DND-41 (cell line): ENCODE measurements at regions not wholly inside any gene's neighbourhood (a gene's known extent, or its start where the extent isn't known, plus 50 kb on each side); places are given as distances from the start of the nearest gene placed in this dataset.

Experiments
- ATAC-seq: fragments of 200-7000 bp; cut with Tn5 transposase; 3 replicates; pipeline ENCODE4 v1.9.1; 2021; ENCODE audit warnings: low read depth; ENCODE audit not compliant: insufficient read depth
- DNase-seq: peaks from one replicate; pipeline ENCODE4 v3.0.0-alpha.2; 2020
- H2AFZ ChIP-seq: 2 replicates; pipeline ENCODE4 v1.6.0; 2012; ENCODE audit warnings: low read depth, low read length
- H3K27ac ChIP-seq: 2 replicates; pipeline ENCODE4 v1.5.1; 2012; ENCODE audit warnings: low read length, inconsistent platforms
- H3K27me3 ChIP-seq: fragments of 200-600 bp; sonication (generic); 2 replicates; pipeline ENCODE4 v1.6.0; 2012; ENCODE audit warnings: low read length, mild to moderate bottlenecking, inconsistent platforms; ENCODE audit not compliant: insufficient read depth, poor library complexity
- H3K36me3 ChIP-seq: 2 replicates; pipeline ENCODE4 v1.5.1; 2012; ENCODE audit warnings: low read length, inconsistent platforms; ENCODE audit not compliant: insufficient read depth
- H3K4me1 ChIP-seq: 2 replicates; pipeline ENCODE4 v1.5.1; 2012; ENCODE audit warnings: mild to moderate bottlenecking, low read length; ENCODE audit not compliant: insufficient read depth
- H3K4me2 ChIP-seq: 2 replicates; pipeline ENCODE4 v1.6.0; 2012; ENCODE audit warnings: mild to moderate bottlenecking, moderate library complexity, low read length, inconsistent platforms; ENCODE audit not compliant: insufficient read depth
- H3K4me3 ChIP-seq, 2 experiments: fragments of 200-600 bp in 1 of 2; shearing (Covaris generic) in 1 of 2; 2 replicates each; pipeline ENCODE4 v1.5.1; 2012 to 2016; ENCODE audit warnings: inconsistent platforms in 2 of 2, low read length in 2 of 2, mild to moderate bottlenecking in 2 of 2, low read depth in 1 of 2, moderate library complexity in 1 of 2
- H3K79me2 ChIP-seq: 2 replicates; pipeline ENCODE4 v1.6.0; 2012; ENCODE audit warnings: low read length, inconsistent platforms; ENCODE audit not compliant: insufficient read depth
- H3K9ac ChIP-seq: 2 replicates; pipeline ENCODE4 v1.6.0; 2012; ENCODE audit warnings: low read depth, mild to moderate bottlenecking, inconsistent platforms, low read length, moderate library complexity
- H3K9me3 ChIP-seq: 2 replicates; pipeline ENCODE4 v1.5.1; 2012; ENCODE audit warnings: low read length, moderate library complexity, mild to moderate bottlenecking, inconsistent platforms; ENCODE audit not compliant: insufficient read depth, severe bottlenecking
- H4K20me1 ChIP-seq: 2 replicates; pipeline ENCODE4 v1.6.0; 2012; ENCODE audit warnings: low read length; ENCODE audit not compliant: insufficient read depth
- EZH2 ChIP-seq: IDR thresholded peaks from 3 replicates; pipeline ENCODE4 v1.6.1; 2012; ENCODE audit warnings: borderline replicate concordance, low read depth, mild to moderate bottlenecking, moderate library complexity, low read length, inconsistent platforms; ENCODE audit not compliant: severe bottlenecking
- TF ChIP-seq, protein P1 (sequence below): IDR thresholded peaks from 2 replicates; pipeline ENCODE4 v1.5.1; 2012; ENCODE audit warnings: borderline replicate concordance, low read length, moderate library complexity, mild to moderate bottlenecking; ENCODE audit not compliant: poor library complexity, severe bottlenecking; ENCODE audit errors: extremely low read depth

DNA sequence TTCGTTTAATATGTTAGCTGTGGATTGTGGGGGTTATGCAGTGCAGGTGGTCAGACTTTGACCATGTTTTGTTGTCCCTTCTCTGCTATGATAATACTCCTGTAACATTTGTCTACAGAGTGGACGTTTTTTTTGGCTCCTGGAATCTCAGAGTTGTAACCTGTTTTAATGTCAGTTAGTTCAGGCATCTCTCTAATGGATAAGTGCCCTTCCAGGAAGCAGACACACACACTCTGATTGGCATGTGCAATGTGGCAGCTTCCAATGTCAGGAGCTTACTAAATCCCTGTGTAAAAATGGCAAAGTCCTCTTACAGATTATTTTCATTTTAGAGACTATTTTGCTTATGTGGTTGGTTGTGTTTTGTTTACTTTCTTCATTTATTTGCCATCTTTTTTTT, 222.2 kb upstream of the ARPP21 start:
- Histone ChIP-seq H2AFZ (no peak overlapping the region), H3K4me1 (no peaks in the 10 kb centered on the region; the same call in 1 of the 2 replicates), H4K20me1 (no peaks in the 10 kb centered on the region), H3K9ac (no peak overlapping the region), H3K9me3 (no peaks in the 10 kb centered on the region), H3K4me2 (no peak overlapping the region), H3K27me3 (no peaks in the 10 kb centered on the region), H3K27ac (no peak overlapping the region), H3K4me3 (no peak overlapping the region), H3K36me3 (no peaks in the 10 kb centered on the region), H3K79me2 (no peaks in the 10 kb centered on the region)
- ATAC-seq (no peak), DNase-seq (no peak)
- no peak for TF ChIP-seq EZH2
- TF ChIP-seq, protein P1, sequence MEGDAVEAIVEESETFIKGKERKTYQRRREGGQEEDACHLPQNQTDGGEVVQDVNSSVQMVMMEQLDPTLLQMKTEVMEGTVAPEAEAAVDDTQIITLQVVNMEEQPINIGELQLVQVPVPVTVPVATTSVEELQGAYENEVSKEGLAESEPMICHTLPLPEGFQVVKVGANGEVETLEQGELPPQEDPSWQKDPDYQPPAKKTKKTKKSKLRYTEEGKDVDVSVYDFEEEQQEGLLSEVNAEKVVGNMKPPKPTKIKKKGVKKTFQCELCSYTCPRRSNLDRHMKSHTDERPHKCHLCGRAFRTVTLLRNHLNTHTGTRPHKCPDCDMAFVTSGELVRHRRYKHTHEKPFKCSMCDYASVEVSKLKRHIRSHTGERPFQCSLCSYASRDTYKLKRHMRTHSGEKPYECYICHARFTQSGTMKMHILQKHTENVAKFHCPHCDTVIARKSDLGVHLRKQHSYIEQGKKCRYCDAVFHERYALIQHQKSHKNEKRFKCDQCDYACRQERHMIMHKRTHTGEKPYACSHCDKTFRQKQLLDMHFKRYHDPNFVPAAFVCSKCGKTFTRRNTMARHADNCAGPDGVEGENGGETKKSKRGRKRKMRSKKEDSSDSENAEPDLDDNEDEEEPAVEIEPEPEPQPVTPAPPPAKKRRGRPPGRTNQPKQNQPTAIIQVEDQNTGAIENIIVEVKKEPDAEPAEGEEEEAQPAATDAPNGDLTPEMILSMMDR, result no peak

DNA sequence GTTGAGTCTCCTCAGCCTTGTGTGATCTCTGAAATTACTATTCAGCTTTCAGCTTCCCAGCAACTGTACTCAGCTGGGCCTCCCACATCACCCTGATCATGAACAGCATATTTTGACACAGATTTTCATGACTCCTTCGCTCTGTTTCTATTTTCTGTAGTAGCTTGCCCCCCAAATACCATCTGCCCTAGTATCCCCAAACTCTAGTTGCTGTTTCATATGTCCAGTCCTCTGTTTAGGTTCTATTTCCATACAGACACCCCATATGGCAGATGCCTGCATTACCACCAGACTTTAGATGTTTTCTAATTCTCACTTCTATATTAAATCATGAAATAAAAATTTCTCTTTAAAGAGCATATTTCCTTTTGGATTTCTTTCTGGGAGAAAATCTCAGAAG, 217.2 kb upstream of the ARPP21 start:
- Histone ChIP-seq H3K27ac (no peak overlapping the region), H3K9ac (no peak overlapping the region), H3K4me1 (peaks cover 13% of the 10 kb centered on the region), H3K9me3 (no peaks in the 10 kb centered on the region), H3K4me2 (no peak overlapping the region), H4K20me1 (no peaks in the 10 kb centered on the region), H3K36me3 (no peaks in the 10 kb centered on the region), H2AFZ (no peak overlapping the region), H3K79me2 (no peaks in the 10 kb centered on the region), H3K27me3 (no peaks in the 10 kb centered on the region), H3K4me3 (no peak overlapping the region)
- no peak for TF ChIP-seq EZH2
- TF ChIP-seq, protein P1, result no peak
- DNase-seq, result no peak
- no peak for ATAC-seq

DNA sequence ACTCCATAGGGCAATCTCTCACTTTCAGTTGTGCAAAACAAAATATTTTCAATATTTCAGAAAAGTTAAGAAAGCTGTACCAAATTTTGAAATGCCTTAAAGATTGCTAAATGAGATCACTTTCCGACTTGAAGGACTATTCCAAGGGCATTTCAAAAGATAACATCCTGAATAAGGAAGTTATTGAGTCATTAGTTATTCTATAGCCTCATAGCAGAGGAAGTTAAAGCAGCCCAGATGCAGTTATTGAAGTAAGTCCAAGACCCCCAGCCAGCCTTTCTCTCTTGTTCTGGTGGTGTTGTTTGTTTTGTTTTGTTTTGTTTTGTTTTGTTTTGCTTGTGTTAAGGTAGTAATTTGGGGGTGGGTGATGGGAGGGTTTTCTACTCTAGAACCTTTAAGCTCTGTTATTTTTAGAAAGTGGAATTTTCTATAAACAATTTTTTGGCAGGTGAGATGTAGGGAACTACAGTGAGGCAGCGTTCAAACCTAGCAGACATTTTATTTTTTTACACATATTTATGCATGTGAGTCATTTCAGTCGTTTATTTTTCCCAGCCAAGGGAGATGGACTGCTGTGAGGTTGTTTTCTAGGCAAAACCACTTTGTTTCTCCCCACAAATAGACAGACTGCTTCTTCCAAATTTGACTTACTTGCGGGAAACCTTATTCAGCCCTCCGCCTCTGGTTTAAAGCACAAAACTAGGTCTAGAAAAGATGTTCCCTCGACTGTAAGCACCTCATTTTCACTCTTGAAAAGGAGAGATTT, 216.3 kb upstream of the ARPP21 start:
- H3K79me2 ChIP-seq, result no peaks in the 10 kb centered on the region
- H3K27me3 ChIP-seq, result no peaks in the 10 kb centered on the region
- no peak overlapping the region for H3K4me3 ChIP-seq
- no peak for TF ChIP-seq EZH2
- TF ChIP-seq, protein P1, result no peak
- no peaks in the 10 kb centered on the region for H3K36me3 ChIP-seq
- H2AFZ ChIP-seq, result peak overlapping the region; percentile 59
- H3K9me3 ChIP-seq, result no peaks in the 10 kb centered on the region
- no peaks in the 10 kb centered on the region for H4K20me1 ChIP-seq
- no peak overlapping the region for H3K4me2 ChIP-seq
- no peak for DNase-seq
- H3K4me1 ChIP-seq, result peaks cover 13% of the 10 kb centered on the region
- no peak overlapping the region for H3K9ac ChIP-seq
- 0 out of 2 replicates have a peak overlapping the region, but pooled peaks have one; percentile 15 for H3K27ac ChIP-seq
- peak; percentile 61 for ATAC-seq
